ENCODE measurements at regions not wholly inside any gene's neighbourhood (a gene's known extent, or its start where the extent isn't known, plus 50 kb on each side); places are given as distances from the start of the nearest gene placed in this dataset.

- no peak for ATAC-seq
- Histone ChIP-seq H3K4me3 (no peak overlapping the region), H3K4me1 (no peaks in the 10 kb centered on the region), H3K27ac (no peak overlapping the region), H3K27me3 (no peaks in the 10 kb centered on the region), H3K9me3 (no peaks in the 10 kb centered on the region), H3K36me3 (no peaks in the 10 kb centered on the region)
- 74 to 80% methylated on average over 4 of the region's 4 CpGs for WGBS, 2 donors
- intact Hi-C loops (cut with DNase I), result no loop called here
- DNase-seq, result no peak
- TF ChIP-seq CTCF (IDR thresholded peaks at IDR 0.05), result no peak
These were observed 475.6 kb downstream of the DMRTA1 start for GRCh38 chr9:22922222-22922621.

GRCh38 chr9:22954550-22954949 is 507.9 kb downstream of the DMRTA1 start:
- DNase-seq (no peak), ATAC-seq (no peak)
- peaks cover 0 to 7% (median 0%) of the 10 kb centered on the region in 11 donors for H3K9me3 ChIP-seq
- H3K4me1 ChIP-seq, result no peaks in the 10 kb centered on the region
- WGBS, 2 donors, result 94 to 95% methylated on average over 3 of the region's 3 CpGs
- H3K36me3 ChIP-seq, result no peaks in the 10 kb centered on the region
- no peaks in the 10 kb centered on the region for H3K27me3 ChIP-seq
- no peak for TF ChIP-seq CTCF (IDR thresholded peaks at IDR 0.05)
- intact Hi-C loops (cut with DNase I), result no loop called here
- no peak overlapping the region for H3K4me3 ChIP-seq
- H3K27ac ChIP-seq, result no peak overlapping the region

GRCh38 chr9:22954964-22955363 is 508.3 kb downstream of the DMRTA1 start:
- TF ChIP-seq CTCF (IDR thresholded peaks at IDR 0.05), result no peak
- intact Hi-C loops (cut with DNase I), result no loop called here
- WGBS, 2 donors, result 78 to 82% methylated on average over 5 of the region's 5 CpGs
- Histone ChIP-seq H3K27me3 (no peaks in the 10 kb centered on the region), H3K9me3 (peaks cover 0 to 10% (median 0%) of the 10 kb centered on the region in 11 donors), H3K4me1 (no peaks in the 10 kb centered on the region), H3K36me3 (no peaks in the 10 kb centered on the region), H3K27ac (no peak overlapping the region), H3K4me3 (no peak overlapping the region)
- DNase-seq (no peak), ATAC-seq (no peak)

- Histone ChIP-seq H3K9me3 (no peaks in the 10 kb centered on the region), H3K27me3 (no peaks in the 10 kb centered on the region), H3K36me3 (no peaks in the 10 kb centered on the region), H3K27ac (no peak overlapping the region), H3K4me3 (no peak overlapping the region), H3K4me1 (no peaks in the 10 kb centered on the region)
- intact Hi-C loops (cut with DNase I), result no loop called here
- DNase-seq (no peak), ATAC-seq (no peak)
- no peak for TF ChIP-seq CTCF (IDR thresholded peaks at IDR 0.05)
These were observed 522.8 kb downstream of the DMRTA1 start for GRCh38 chr9:22969350-22969979.

Measured in heart right ventricle (tissue), 16 donors.